SK-N-SH (cell line): ENCODE measurements at regions not wholly inside any gene's neighbourhood (a gene's known extent, or its start where the extent isn't known, plus 50 kb on each side); places are given as distances from the start of the nearest gene placed in this dataset.

Source experiments
- CTCF ChIA-PET: fragments of 300-600, 350-600 bp; formaldehyde crosslinking; extraction: SDS; loops from one replicate; lab custom pipeline; 2021; lab: Yijun Ruan, JAX
- POLR2A ChIA-PET: fragments of 350-600 bp; sonication (Branson Sonifier 250); formaldehyde crosslinking; extraction: SDS; loops from one replicate; lab custom pipeline; 2020; ENCODE audit warnings: antibody characterized with exemption, inconsistent platforms; lab: Yijun Ruan, JAX
- DNase-seq: peaks from one replicate; pipeline ENCODE4 v3.0.0; 2012
- H2AFZ ChIP-seq: fragments of 200-600 bp; sonication (generic); 2 replicates; pipeline ENCODE4 v1.8.1; 2016; ENCODE audit warnings: antibody characterized with exemption, mild to moderate bottlenecking, low read depth
- H3F3A ChIP-seq: fragments of 200-600 bp; sonication (generic); replicated peaks from 2 replicates; pipeline ENCODE3; 2016; ENCODE audit warnings: antibody characterized with exemption, mild to moderate bottlenecking; ENCODE audit not compliant: insufficient read depth
- H3K27ac ChIP-seq, 2 experiments: fragments of 200-500 bp in 1 of 2; fragments of 200-600 bp in 1 of 2; sonication (Bioruptor generic) in 1 of 2; sonication (generic), shearing (Covaris generic) in 1 of 2; 2 replicates each; pipeline versions ENCODE4 v1.5.1 to v1.6.1; 2014 to 2016; ENCODE audit warnings: low read depth in 2 of 2, inconsistent platforms in 1 of 2, low read length in 1 of 2, mild to moderate bottlenecking in 1 of 2, mixed read lengths in 1 of 2
- H3K27me3 ChIP-seq: fragments of 200-600 bp; sonication (generic), shearing (Covaris generic); 2 replicates; pipeline ENCODE4 v1.6.1; 2016; ENCODE audit warnings: mixed run types; ENCODE audit not compliant: insufficient read depth
- H3K36me3 ChIP-seq, 2 experiments: fragments of 200-500 bp in 1 of 2; fragments of 200-600 bp in 1 of 2; sonication (Bioruptor generic) in 1 of 2; sonication (generic) in 1 of 2; replicated peaks in 1 of 2; 2 replicates each; pipeline versions ENCODE3 to v1.5.1; 2014 to 2016; ENCODE audit warnings: low read length in 1 of 2, mild to moderate bottlenecking in 1 of 2; ENCODE audit not compliant: insufficient read depth in 2 of 2, control insufficient read depth in 1 of 2
- H3K4me1 ChIP-seq, 2 experiments: fragments of 200-500 bp in 1 of 2; fragments of 200-600 bp in 1 of 2; sonication (Bioruptor generic) in 1 of 2; sonication (generic), shearing (Covaris generic) in 1 of 2; 2 replicates each; pipeline versions ENCODE4 v1.5.1 to v1.6.1; 2014 to 2016; ENCODE audit warnings: low read depth in 1 of 2, low read length in 1 of 2, mixed run types in 1 of 2; ENCODE audit not compliant: insufficient read depth in 2 of 2, control insufficient read depth in 1 of 2
- H3K4me2 ChIP-seq: fragments of 200-600 bp; sonication (generic), shearing (Covaris generic); 2 replicates; pipeline ENCODE4 v1.6.1; 2017; ENCODE audit warnings: mixed run types
- H3K4me3 ChIP-seq, 2 experiments: fragments of 200-500 bp in 1 of 2; fragments of 200-600 bp in 1 of 2; sonication (Bioruptor generic) in 1 of 2; sonication (generic), shearing (Covaris generic) in 1 of 2; 2 replicates each; pipeline versions ENCODE4 v1.5.1 to v1.8.1; 2014 to 2016; ENCODE audit warnings: low read depth in 2 of 2, inconsistent platforms in 1 of 2, low read length in 1 of 2, mild to moderate bottlenecking in 1 of 2, mixed read lengths in 1 of 2, moderate library complexity in 1 of 2
- H3K79me2 ChIP-seq: fragments of 200-600 bp; sonication (generic); 2 replicates; pipeline ENCODE4 v1.8.1; 2017; ENCODE audit warnings: mild to moderate bottlenecking; ENCODE audit not compliant: insufficient read depth
- H3K9ac ChIP-seq: fragments of 200-600 bp; sonication (generic); 2 replicates; pipeline ENCODE4 v1.6.1; 2017; ENCODE audit warnings: mixed run types
- H3K9me2 ChIP-seq: fragments of 200-600 bp; sonication (generic); 2 replicates; pipeline ENCODE4 v1.6.1; 2017; ENCODE audit warnings: mixed run types
- H3K9me3 ChIP-seq: fragments of 200-600 bp; sonication (generic); 2 replicates; pipeline ENCODE4 v1.6.1; 2017; ENCODE audit warnings: mixed run types, mild to moderate bottlenecking, moderate library complexity
- H4K20me1 ChIP-seq: fragments of 200-600 bp; sonication (generic); 2 replicates; pipeline ENCODE4 v1.6.1; 2017; ENCODE audit warnings: mild to moderate bottlenecking, mixed run types; ENCODE audit not compliant: insufficient read depth
- CHD2 ChIP-seq: fragments of 150-350 bp; IDR thresholded peaks from 2 replicates; pipeline ENCODE4 v1.6.1; 2018; ENCODE audit warnings: low read length; ENCODE audit not compliant: partially characterized antibody
- EZH2phosphoT487 ChIP-seq: fragments of 200-600 bp; sonication (generic); IDR thresholded peaks from 2 replicates; pipeline ENCODE4 v1.6.1; 2017; ENCODE audit warnings: low read depth, mixed run types, mild to moderate bottlenecking, antibody characterized with exemption, moderate library complexity, borderline replicate concordance
- FOSL2 ChIP-seq: IDR thresholded peaks from 2 replicates; pipeline ENCODE4 v1.4.0; 2012; ENCODE audit warnings: low read depth, mild to moderate bottlenecking, moderate library complexity, borderline replicate concordance
- FOXJ3 ChIP-seq: sonication (generic); formaldehyde crosslinking; IDR thresholded peaks from 2 replicates; pipeline ENCODE4 v1.5.1; 2020; ENCODE audit warnings: mild to moderate bottlenecking, missing genetic modification reagents
- FOXM1 ChIP-seq: IDR thresholded peaks from 2 replicates; pipeline ENCODE4 v1.4.0; 2012; ENCODE audit warnings: low read depth, mild to moderate bottlenecking
- GABPA ChIP-seq: IDR thresholded peaks from 2 replicates; pipeline ENCODE4 v1.4.0; 2012; ENCODE audit warnings: low read depth, mild to moderate bottlenecking
- GATA2 ChIP-seq: sonication (generic); formaldehyde crosslinking; IDR thresholded peaks from 2 replicates; pipeline ENCODE4 v1.5.0; 2020; ENCODE audit warnings: mild to moderate bottlenecking, missing genetic modification reagents
- JUND ChIP-seq: IDR thresholded peaks from 2 replicates; pipeline ENCODE4 v1.4.0; 2012
- MXI1 ChIP-seq: IDR thresholded peaks from 2 replicates; pipeline ENCODE4 v1.6.1; 2012; ENCODE audit warnings: mild to moderate bottlenecking, low read depth, low read length, improper control_type of control experiment
- NFIC ChIP-seq: IDR thresholded peaks from 2 replicates; pipeline ENCODE4 v1.4.0; 2012; ENCODE audit warnings: borderline replicate concordance
- RAD21 ChIP-seq: IDR thresholded peaks from 2 replicates; pipeline ENCODE4 v1.6.1; 2012; ENCODE audit warnings: mild to moderate bottlenecking, low read length
- RXRA ChIP-seq: IDR thresholded peaks from 2 replicates; pipeline ENCODE4 v1.4.0; 2012; ENCODE audit warnings: low read depth, mild to moderate bottlenecking, borderline replicate concordance
- SIN3A ChIP-seq: IDR thresholded peaks from 2 replicates; pipeline ENCODE4 v1.6.1; 2012; ENCODE audit warnings: low read depth, mild to moderate bottlenecking, low read length, moderate library complexity, borderline replicate concordance
- SMC3 ChIP-seq: IDR thresholded peaks from 2 replicates; pipeline ENCODE4 v1.6.1; 2012; ENCODE audit warnings: low read depth, low read length, improper control_type of control experiment
- TCF12 ChIP-seq: IDR thresholded peaks from 2 replicates; pipeline ENCODE4 v1.4.0; 2012
- TEAD4 ChIP-seq: IDR thresholded peaks from 2 replicates; pipeline ENCODE4 v1.4.0; 2012; ENCODE audit warnings: mild to moderate bottlenecking, borderline replicate concordance; ENCODE audit not compliant: insufficient read depth
- ZBTB33 ChIP-seq: IDR thresholded peaks from 2 replicates; pipeline ENCODE4 v1.4.0; 2012; ENCODE audit warnings: low read depth, borderline replicate concordance
- WGBS: methylation state at CpG from one replicate; pipeline ENCODE4 v1.1.6; 2017; ENCODE audit warnings: low lambda C conversion rate; 5-methylcytosine and 5-hydroxymethylcytosine counted together

GRCh38 chr9:134557331-134557730 lies 84.3 kb upstream of the COL5A1 start:
- H3K4me3 ChIP-seq, result no peak overlapping the region
- H3K4me2 ChIP-seq, result no peak overlapping the region
- no peak overlapping the region for H3K9ac ChIP-seq
- H3K9me3 ChIP-seq, result no peaks in the 10 kb centered on the region
- peaks cover 25 to 33% of the 10 kb centered on the region in 2 experiments; a peak in 3 of 4 replicates for H3K4me1 ChIP-seq
- no peak for TF ChIP-seq ZBTB33
- TF ChIP-seq SIN3A, result no peak
- no peak for TF ChIP-seq MXI1
- TF ChIP-seq RAD21, result no peak
- no peak for TF ChIP-seq GABPA
- no peak for TF ChIP-seq FOSL2
- TF ChIP-seq FOXM1, result no peak
- no peak for TF ChIP-seq GATA2 (CRISPR knock-in tag)
- no peak for TF ChIP-seq NFIC
- no peak for TF ChIP-seq CHD2
- TF ChIP-seq TEAD4, result no peak
- TF ChIP-seq FOXJ3 (CRISPR knock-in tag), result no peak
- TF ChIP-seq SMC3, result no peak
- 91% methylated on average over 17 of the region's 18 CpGs for WGBS
- no peaks in the 10 kb centered on the region for H3K27me3 ChIP-seq
- POLR2A ChIA-PET, result no interaction called here
- H3K27ac ChIP-seq, result no peak overlapping the region
- no peaks in the 10 kb centered on the region for H4K20me1 ChIP-seq
- H2AFZ ChIP-seq, result no peak overlapping the region
- no peaks in the 10 kb centered on the region for H3K36me3 ChIP-seq
- no peak for DNase-seq
- H3F3A ChIP-seq, result peaks cover 6% of the 10 kb centered on the region
- CTCF ChIA-PET, result interaction anchor here (0.8 to 1.8 kb wide), 4 partner anchors 9 to 855 kb away, joined by 3 to 7 read pairs (median 4); no protein-coding TSS in a partner anchor
- no peaks in the 10 kb centered on the region for H3K9me2 ChIP-seq
- no peaks in the 10 kb centered on the region for H3K79me2 ChIP-seq

GRCh38 chr9:134558124-134558905 lies 83.3 kb upstream of the COL5A1 start:
- POLR2A ChIA-PET, result no interaction called here
- WGBS, result 87% methylated on average over 19 of the region's 19 CpGs

More at GRCh38 chr9:134558124-134558905, 83.3 kb upstream of the COL5A1 start:
- no peak for TF ChIP-seq TCF12
- no peak for TF ChIP-seq JUND
- no peak for TF ChIP-seq EZH2phosphoT487
- no peak for TF ChIP-seq RXRA
- no peaks in the 10 kb centered on the region for H3K9me2 ChIP-seq
- H3K4me3 ChIP-seq, result no peak overlapping the region
- no peaks in the 10 kb centered on the region for H3K36me3 ChIP-seq
- H2AFZ ChIP-seq, result no peak overlapping the region
- H3F3A ChIP-seq, result no peaks in the 10 kb centered on the region
- no peak overlapping the region for H3K27ac ChIP-seq
- no peak for DNase-seq
- no peaks in the 10 kb centered on the region for H3K79me2 ChIP-seq
- no peak overlapping the region for H3K9ac ChIP-seq
- no peak overlapping the region for H3K4me2 ChIP-seq
- no peaks in the 10 kb centered on the region for H4K20me1 ChIP-seq
- CTCF ChIA-PET, result interaction anchor here (0.8 to 1.8 kb wide), 6 partner anchors 10 to 854 kb away, joined by 3 to 7 read pairs (median 4); no protein-coding TSS in a partner anchor
- peaks cover 15 to 23% of the 10 kb centered on the region in 2 experiments; a peak in 3 of 4 replicates for H3K4me1 ChIP-seq
- H3K27me3 ChIP-seq, result no peaks in the 10 kb centered on the region
- H3K9me3 ChIP-seq, result no peaks in the 10 kb centered on the region
